ENCODE measurements at regions not wholly inside any gene's neighbourhood (a gene's known extent, or its start where the extent isn't known, plus 50 kb on each side); places are given as distances from the start of the nearest gene placed in this dataset.

- TF ChIP-seq CTCF (IDR thresholded peaks at IDR 0.05; ENCODE audit: borderline replicate concordance, control extremely low read depth, extremely low read depth, insufficient read depth, missing control alignments), result no peak
- in situ Hi-C loops (cut with MboI; ENCODE audit: low sequenced_read_pairs, unreplicated experiment), result no loop called here
Observed at GRCh38 chr7:113810080-113810744, 108.6 kb downstream of the PPP1R3A start.

GRCh38 chr7:113809581-113809980 lies 109.2 kb downstream of the PPP1R3A start:
- in situ Hi-C loops (cut with MboI; ENCODE audit: low sequenced_read_pairs, unreplicated experiment), result no loop called here
- TF ChIP-seq CTCF (IDR thresholded peaks at IDR 0.05; ENCODE audit: borderline replicate concordance, control extremely low read depth, extremely low read depth, insufficient read depth, missing control alignments), result no peak
- DNase-seq (ENCODE audit: low spot score), result no peak

More at GRCh38 chr7:113810080-113810744, 108.6 kb downstream of the PPP1R3A start:
- no peak for DNase-seq (ENCODE audit: low spot score)

- TF ChIP-seq CTCF (IDR thresholded peaks at IDR 0.05; ENCODE audit: borderline replicate concordance, control extremely low read depth, extremely low read depth, insufficient read depth, missing control alignments), result no peak
- no peak for DNase-seq (ENCODE audit: low spot score)
- in situ Hi-C loops (cut with MboI; ENCODE audit: low sequenced_read_pairs, unreplicated experiment), result no loop called here
Observed at GRCh38 chr7:113806633-113807327, 112.0 kb downstream of the PPP1R3A start.

GRCh38 chr7:113805976-113806375 lies 112.8 kb downstream of the PPP1R3A start:
- in situ Hi-C loops (cut with MboI; ENCODE audit: low sequenced_read_pairs, unreplicated experiment), result no loop called here
- no peak for DNase-seq (ENCODE audit: low spot score)
- no peak for TF ChIP-seq CTCF (IDR thresholded peaks at IDR 0.05; ENCODE audit: borderline replicate concordance, control extremely low read depth, extremely low read depth, insufficient read depth, missing control alignments)

GRCh38 chr7:113804475-113805095 lies 114.2 kb downstream of the PPP1R3A start:
- no peak for TF ChIP-seq CTCF (IDR thresholded peaks at IDR 0.05; ENCODE audit: borderline replicate concordance, control extremely low read depth, extremely low read depth, insufficient read depth, missing control alignments)
- in situ Hi-C loops (cut with MboI; ENCODE audit: low sequenced_read_pairs, unreplicated experiment), result no loop called here
- DNase-seq (ENCODE audit: low spot score), result no peak

- no peak for TF ChIP-seq CTCF (IDR thresholded peaks at IDR 0.05; ENCODE audit: borderline replicate concordance, control extremely low read depth, extremely low read depth, insufficient read depth, missing control alignments)
- in situ Hi-C loops (cut with MboI; ENCODE audit: low sequenced_read_pairs, unreplicated experiment), result no loop called here
- no peak for DNase-seq (ENCODE audit: low spot score)
Observed at GRCh38 chr7:113801751-113802150, 117.1 kb downstream of the PPP1R3A start.

All from GM13976 (cell line).